HG03045 (cell line): ENCODE measurements at regions not wholly inside any gene's neighbourhood (a gene's known extent, or its start where the extent isn't known, plus 50 kb on each side); places are given as distances from the start of the nearest gene placed in this dataset.

Experiments used
- ATAC-seq: cut with Tn5 transposase; IDR thresholded peaks from one replicate; pipeline ENCODE4 v1.9.1; 2021; ENCODE audit warnings: mild to moderate bottlenecking, moderate library complexity; ENCODE audit not compliant: unreplicated experiment

DNA sequence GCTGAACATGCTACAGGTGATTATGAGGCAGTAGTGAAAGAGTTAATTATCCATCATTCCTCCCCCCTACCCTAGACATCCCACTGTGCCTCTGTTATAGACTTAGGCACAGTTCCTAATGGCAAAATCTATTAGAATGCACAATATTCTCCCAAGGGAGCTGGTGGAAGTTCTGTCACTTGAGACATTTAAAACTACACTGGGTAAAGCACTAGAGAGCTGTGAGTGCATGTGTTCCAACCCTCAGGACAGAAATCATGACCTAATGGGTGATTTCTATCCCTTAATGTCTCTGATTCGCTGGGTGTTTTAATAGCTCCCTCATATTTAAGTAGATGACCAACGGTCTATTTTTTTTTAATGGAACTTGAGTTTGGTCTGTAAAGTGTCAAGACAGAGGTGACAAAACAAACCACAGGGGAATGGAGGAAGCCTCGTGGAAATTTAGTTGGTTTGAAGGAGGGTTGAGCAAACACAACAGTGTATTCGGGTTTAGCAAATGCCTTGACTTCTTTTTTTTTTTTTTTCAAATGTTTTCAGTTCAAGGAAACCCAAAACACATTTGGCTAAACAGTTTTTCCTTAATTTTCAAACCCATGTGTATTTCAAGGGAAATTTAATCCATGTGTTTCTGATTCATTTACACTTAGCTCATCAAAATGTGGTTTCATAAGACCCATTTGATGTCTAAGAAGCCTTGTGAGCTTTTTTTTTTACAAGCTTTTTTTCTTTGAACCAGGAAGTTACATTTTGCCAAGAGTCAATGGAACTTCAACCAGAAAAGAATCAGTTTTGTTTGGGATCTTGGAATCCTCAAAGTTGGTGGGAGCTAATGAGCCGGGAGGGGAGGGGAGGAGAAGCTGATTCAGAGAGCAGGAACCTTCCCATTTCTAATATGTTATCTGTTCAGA, 665.1 kb upstream of the ZEB2 start:
- no peak for ATAC-seq

DNA sequence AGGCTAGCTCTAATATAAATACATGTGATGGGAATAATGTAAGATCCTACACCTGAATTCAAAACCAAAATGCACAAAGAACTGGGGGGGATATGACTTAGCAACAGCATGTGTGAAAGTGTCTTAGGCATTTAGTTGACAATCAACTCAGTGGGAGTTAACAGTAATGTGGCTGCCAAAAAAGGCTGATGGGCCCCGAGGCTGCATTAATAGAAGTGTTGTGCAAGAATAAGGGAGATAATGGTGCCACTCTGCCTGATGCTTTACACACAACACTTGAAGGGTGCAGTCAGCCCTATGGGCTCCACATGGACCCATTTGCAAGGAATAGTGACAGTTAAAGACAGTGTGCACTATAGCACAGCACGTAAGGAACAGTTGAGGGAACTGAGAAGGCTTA, 649.4 kb upstream of the ZEB2 start:
- no peak for ATAC-seq

DNA sequence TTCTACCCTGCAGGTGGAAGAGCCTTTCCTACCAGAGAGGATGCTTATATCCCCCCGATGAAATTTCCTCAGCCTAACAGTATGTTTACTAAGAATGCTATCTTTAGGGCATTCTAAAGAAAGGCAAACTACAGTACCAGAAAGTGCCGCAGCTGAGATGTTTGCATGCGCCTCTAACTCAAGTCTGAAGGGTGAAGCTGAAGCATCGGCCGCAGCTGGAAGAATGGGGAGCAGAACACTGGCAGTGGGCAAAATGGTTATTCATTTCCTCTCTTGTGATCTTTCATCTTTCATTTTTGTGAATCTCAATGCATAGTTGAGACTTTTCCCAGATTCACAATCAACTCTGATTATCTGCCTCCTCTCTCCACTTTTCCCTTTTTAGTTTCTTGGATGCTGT, 648.2 kb upstream of the ZEB2 start:
- ATAC-seq, result no peak

DNA sequence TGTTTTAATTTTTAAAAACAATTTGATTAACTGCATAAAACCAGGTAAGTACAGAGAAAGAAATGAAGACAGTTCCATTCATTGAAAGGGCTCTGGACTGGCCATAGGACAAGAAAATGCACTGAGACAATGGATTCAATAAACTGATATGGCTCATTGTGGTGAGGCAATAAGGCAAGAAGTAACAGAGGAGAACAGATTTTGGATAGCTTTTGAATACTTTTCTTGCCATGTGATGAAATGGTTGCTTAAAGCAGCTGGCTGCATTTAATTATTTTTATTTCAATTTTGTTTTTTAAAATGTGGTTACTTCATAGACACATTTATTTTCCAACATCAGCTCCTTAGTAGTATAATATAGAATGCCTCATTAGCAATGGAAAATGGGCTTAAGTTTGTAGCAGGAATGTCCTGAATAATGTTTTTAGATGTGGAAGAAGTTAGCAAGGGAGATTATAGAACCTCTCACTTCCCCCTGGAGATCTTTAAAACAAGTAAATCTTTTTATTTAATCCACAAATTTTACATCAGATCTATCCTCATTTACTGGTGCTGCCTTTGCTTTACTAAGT, 646.9 kb upstream of the ZEB2 start:
- ATAC-seq, result no peak

DNA sequence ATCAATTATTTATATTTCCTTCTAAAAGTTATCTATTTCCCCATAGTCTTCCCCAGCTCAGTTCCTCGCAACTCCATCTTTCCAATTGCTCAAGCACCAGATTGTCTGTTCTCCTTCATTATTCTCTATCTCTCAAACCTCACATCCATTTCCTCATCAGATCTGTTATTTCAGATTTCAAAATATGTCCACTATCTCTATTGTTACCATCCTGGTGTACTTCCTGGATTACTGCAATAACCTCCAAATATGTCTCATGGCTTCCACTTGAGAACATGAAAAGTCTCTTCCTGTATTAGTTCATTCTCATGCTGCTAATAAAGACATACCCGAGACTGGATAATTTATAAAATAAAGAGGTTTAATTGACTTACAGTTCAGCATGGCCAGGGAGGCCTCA, 641.7 kb upstream of the ZEB2 start:
- no peak for ATAC-seq

DNA sequence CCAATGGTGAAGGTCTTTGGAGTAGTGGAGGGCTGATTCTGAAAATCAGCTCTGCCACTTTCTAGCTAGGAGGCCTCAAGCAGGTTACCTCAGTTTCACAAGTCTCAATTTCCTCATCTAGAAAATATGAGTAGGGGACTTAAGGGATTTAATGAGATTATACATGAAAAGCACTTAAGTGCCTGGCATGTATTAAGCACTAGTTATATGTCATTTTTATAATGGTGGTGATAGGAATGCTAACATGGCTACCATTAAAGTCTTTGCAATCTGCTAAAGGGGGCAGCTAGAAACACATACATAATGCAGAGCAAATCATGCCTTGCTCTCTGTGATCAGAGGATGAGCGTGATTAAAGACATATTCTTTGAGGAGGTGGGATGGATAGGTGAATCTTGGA, 640.9 kb upstream of the ZEB2 start:
- ATAC-seq, result no peak

DNA sequence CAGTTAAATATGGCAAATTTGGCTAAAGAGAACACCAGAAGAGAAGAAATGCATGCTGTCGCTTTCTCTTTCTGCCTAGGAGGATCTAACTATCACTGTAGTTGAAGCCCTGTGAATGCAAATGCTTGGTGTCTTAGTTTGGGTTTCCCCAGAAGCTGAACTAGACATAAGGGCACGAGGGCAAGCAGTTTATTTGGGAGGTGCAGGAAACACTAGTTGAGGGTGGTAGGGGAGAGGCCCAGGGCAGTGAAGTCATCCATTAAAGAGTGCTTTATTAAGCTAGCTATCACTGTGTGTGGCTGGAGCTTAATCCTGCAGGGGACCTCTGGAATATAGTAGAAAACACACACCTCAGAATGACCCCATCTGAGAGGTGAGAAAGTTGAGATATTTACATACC, 639.8 kb upstream of the ZEB2 start:
- ATAC-seq, result no peak

DNA sequence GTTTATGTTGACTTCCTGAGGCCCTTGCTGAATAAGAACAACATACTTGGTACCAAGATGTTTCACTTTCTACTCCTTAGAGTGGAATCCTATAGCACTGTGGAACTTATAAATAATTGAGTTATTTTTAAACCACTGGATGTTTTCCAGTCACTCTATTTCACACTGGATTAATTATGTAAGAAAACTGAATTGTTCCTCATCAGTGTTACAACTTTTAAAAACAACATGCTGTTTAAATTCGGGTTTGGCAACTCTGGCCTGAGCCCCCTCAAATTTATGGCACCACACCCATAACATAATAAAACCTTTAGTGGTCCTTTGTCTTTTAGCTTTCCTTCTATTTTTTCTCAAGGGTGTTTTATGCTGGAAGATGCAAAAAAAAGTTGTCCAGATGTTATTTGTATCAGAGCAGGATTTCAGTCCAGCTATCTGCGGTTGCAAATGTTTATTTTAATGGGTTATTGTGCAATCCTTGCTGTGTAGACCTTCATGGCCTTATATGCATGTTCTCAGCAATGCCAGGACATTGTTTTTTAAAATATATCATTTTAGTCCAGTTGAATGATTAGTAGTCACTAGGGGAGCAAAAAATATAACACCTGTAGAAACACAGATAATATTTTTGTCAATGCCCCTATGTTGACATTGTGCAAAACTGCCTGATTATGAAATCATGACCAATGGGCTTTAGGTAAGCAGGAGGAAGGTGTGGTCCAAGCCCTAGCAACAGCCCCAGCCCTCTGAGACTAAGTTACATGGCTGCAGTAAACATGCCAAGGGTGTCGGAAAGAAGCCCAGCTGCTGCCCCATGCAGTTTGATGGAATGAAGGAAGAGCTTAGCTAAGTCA, 638.0 kb upstream of the ZEB2 start:
- ATAC-seq, result no peak

DNA sequence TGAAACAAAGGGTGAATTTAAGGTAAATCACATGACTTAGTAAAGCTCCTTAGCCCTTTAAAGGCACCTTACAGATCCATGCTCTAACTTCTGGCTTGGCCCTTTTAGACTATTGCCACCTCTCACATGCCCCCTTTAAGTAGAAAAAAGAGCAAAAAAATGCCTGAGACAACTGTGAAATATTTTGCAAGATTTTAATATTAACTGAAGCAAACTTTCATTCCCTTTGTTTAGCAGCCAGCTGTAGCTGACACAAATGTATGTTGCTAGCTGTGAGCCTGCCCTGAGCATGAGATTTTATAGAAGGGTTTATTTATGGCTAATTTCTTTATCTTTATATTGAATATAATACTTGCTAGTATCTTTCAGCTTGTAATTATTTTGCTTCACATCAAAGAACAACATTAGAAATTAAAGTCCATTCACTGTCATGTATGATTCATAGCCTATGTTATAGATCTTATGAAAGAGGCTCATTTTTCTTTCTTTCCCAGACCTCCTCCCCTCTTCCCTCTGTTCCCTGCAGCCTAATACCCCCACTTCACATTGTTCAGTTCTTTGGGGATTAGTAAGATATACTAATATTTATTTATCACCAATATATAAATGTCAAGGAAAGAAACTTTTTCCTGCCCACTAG, 637.2 kb upstream of the ZEB2 start:
- no peak for ATAC-seq

DNA sequence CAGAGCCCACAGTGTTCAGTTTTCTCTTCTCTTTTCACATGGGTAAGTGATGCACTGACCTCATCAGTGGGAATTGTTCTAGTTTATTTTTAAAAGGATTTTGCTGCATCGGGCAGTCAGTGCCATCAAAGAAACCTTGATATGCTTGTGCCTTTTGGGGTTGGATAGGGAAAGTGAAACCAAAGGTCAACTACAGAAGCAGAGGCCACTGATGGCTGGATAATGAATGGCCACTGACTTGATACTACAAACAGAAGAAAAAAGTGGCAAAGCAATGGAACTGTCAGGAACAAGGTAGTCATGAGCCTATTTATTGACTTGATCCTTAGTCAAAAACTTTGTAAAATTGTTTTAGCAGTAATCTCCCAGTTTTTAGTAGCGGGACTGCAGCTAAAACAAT, 636.3 kb upstream of the ZEB2 start:
- no peak for ATAC-seq

DNA sequence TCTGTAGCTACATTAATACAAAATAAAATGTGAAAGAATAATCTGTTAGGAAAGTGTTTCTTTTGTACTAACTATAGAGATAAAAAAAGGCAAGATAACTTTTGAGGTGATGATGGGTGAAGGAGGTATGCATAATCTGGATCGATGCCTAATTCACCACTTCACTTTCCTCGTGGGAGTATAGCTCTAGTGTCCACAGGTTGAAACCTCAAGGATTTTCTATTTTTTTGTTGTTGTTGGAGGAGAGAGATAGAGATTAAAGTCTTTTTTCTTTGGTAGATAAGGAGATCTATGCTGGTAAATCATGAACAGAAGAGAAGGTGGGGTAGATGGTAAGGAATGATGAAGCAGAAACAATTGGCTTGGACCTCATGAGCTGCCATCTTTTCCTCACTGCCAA, 635.3 kb upstream of the ZEB2 start:
- no peak for ATAC-seq

DNA sequence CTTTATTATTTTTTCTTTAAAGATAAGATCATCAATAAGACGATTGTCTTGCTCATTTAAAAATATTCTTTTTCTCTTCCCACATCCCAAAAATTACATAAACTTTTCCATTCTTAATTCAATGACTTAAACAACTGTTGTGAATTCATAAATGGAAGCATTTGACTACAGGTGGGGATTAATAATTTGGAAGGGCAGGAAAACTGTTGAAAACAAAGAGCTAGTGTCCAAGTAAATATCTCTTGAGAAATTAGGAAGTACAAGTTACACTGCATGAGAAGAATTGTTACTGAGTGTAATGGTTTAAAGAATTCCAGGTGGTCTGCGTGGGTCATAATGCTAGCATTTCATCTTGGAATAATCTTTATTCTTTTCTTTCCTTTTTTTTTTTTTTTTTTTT, 634.8 kb upstream of the ZEB2 start:
- ATAC-seq, result no peak

DNA sequence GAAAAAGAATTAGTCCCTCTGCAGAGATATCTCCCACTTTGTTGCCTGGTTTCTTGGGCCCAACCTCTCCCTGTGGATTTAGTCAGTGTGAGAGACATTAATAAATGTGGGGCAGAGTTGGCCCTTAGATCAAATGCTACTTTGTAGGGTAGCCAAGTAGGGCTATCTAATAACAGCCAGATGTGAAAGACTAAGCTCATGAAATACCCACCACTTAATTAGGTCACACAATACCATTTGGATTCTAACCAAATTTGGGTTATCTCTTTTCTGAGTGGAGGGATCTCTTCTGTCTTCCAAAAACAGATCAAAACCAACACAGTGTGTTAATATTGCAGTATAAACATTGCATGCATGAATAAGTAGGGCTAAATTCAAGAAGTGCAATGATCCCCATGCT, 626.8 kb upstream of the ZEB2 start:
- ATAC-seq, result no peak

DNA sequence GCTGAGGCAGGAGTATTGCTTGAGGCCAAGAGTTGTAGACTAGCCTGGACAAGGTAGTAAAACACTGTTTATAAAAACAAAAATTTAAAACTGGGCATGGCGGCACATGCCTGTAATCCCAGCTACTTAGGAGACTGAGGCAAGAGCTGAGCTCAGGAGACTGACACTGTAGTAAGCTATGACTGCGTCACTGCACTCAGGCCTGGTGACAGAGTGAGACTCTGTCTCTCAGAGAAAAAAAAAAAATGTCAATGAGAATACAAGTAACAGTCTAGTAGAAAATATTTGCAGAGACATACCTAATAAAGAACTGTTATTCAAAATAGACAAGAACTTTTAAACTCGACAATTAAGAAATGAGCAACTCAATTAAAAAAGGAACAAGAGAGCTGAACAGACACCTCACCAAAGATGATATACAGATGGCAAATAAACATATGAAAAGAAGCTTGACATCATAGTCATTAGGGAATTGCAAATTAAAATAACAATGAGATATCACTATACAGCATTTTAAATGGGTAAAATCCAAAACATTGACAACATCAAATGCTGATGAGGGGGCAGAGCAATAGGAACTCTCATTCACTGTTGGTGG, 624.3 kb upstream of the ZEB2 start:
- no peak for ATAC-seq

DNA sequence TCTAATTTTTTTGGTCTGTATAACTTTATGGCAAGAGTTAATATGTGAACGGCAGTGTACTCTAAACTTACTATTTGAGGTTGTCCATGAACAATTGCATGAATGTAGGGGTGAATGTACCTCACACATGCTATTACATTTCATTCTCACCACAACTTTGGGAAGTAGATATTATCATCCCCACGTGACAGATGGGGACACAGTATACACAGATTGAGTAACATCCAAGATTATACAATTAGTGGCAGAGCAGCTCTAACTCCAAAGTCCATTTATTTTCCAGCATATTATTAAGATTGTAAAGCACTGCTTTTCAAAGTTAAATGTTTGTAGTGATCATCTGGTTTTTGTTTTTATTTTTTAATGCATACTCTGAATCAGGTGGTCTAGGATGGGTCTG, 622.1 kb upstream of the ZEB2 start:
- no peak for ATAC-seq

DNA sequence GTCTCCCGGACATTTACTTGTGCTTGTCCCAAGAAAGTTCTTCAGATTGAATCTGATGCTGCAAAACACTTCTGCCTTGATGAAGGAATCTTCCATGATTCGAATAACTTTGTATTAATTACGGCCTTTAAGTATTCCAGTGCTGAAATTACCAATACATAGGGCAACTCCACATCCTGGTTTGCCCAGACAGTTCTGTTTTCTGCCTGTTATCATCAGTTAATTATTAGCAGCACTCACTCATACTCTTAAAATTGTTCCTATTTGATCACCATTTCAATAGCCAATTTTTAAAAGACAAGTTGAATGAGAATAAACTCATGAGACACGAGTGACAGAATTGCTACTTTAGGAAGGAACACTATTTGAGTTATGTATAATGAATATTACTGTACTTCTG, 620.7 kb upstream of the ZEB2 start:
- ATAC-seq, result no peak

DNA sequence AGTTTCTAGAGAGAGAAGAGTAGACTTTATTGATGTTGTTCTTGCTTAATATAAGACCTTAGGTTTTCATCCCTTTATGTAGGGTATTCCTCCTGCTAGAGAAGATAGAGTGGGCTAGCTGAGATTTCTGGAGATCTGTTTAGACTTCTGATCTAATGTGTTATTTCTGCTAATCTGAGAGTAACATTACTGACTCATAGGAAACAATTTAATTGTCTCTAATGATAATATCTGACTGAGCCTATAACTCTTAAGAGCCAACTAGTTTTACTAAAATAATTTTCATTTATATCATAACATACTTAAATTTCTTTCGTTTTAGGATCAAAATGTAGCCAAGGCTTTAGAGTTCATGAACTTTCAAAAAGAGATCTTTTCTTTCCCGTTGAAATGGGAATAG, 618.7 kb upstream of the ZEB2 start:
- ATAC-seq, result no peak

DNA sequence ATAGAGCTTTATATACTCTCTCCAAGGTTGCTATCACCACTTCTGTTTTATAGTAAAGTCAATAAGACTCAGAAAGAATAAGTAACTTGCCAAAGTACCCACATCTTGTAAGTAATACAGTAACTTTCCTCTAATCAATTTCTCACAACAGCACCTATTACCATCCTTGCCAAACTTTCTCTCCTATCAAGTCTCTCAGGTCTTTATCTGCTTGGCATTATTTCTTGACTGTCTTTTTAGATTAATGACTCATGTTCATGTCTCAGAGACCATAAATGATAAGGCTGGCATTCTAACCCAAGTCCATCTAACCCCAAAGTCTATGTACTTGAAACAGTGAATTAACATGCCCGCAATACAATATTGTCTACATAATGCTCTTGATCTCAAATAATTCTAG, 618.0 kb upstream of the ZEB2 start:
- no peak for ATAC-seq

DNA sequence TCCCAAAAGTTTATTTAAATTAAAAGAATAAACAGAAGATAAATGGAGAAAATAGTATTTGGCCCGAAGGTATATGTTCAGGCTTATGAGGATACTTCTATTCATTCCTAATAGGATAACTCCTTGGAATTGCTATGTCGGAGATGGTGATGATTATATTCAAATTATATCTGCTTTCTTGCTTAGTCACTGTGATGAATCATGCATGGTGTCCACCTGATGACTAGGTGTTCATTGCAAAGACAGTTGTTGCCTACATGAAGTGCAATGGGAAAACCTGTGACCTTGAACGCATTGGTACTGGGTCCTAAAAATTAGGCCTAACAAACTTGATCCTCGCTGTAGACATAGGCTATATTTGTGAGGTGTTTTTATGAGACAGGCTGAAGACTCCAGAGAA, 617.3 kb upstream of the ZEB2 start:
- no peak for ATAC-seq

DNA sequence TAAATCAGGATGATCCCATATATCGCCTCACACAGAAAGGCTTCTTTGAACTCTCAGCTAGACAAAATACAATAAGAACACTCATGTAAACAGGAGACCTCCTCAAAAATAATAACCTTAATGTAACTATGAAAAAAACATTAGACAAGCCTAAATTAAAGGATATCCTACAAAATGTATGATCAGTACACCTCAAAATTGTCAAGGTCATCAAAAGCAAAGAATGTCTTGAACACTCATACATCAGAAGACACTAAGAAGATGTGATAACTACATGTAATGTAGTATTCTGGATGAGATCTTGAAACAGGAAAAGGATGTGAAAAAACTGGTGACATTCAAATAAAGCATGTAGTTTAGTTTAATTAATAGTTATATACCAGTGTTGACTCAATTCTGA, 616.8 kb upstream of the ZEB2 start:
- no peak for ATAC-seq

DNA sequence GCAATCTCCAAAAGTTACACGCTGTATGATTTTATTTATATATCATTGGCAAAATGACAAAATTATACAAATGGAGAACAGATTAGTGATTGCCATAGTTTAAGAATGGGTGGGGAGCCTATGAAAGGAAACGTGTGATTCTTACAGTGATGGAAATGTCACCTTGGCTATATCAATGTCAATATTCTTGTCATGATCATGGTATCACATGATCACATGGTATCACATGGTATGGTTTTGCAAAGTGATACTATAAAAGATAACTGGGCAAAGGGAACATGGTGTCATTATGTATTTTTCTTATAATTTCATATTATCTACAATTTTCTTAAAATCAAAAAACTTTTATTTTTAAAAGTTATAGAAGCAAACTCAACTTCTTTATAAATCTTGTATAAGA, 606.2 kb upstream of the ZEB2 start:
- ATAC-seq, result no peak
